HK-2 (cell line): ENCODE measurements at regions not wholly inside any gene's neighbourhood (a gene's known extent, or its start where the extent isn't known, plus 50 kb on each side); places are given as distances from the start of the nearest gene placed in this dataset.
"Not testable (repeated sequence)": the region's sequence is repeated elsewhere in the genome, so short reads cannot be mapped to it uniquely, and the experiment has no call there.

Source experiments
- DNase-seq: peaks from one replicate; pipeline ENCODE4 v3.0.0-alpha.2; 2018; ENCODE audit not compliant: unreplicated experiment

GRCh38 chr3:13248640-13249039 is 171.5 kb downstream of the NUP210 start:
- no peak for DNase-seq

- no peak for DNase-seq
These were observed 172.4 kb upstream of the IQSEC1 start for GRCh38 chr3:13245615-13245978.

GRCh38 chr3:13243586-13243985 is 170.4 kb upstream of the IQSEC1 start:
- DNase-seq = no peak

- DNase-seq = no peak
These were observed 169.1 kb upstream of the IQSEC1 start for GRCh38 chr3:13242364-13242737.

GRCh38 chr3:13241621-13242363 is 168.6 kb upstream of the IQSEC1 start:
- no peak for DNase-seq

- DNase-seq = no peak
These were observed 167.8 kb upstream of the IQSEC1 start for GRCh38 chr3:13240928-13241618.

- DNase-seq = no peak
These were observed 166.2 kb upstream of the IQSEC1 start for GRCh38 chr3:13239467-13239760.

- DNase-seq = no peak
These were observed 165.6 kb upstream of the IQSEC1 start for GRCh38 chr3:13238687-13239466.

- DNase-seq = no peak
These were observed 164.7 kb upstream of the IQSEC1 start for GRCh38 chr3:13237776-13238490.

GRCh38 chr3:13236557-13237173 is 163.4 kb upstream of the IQSEC1 start:
- no peak for DNase-seq

- no peak for DNase-seq
These were observed 162.7 kb upstream of the IQSEC1 start for GRCh38 chr3:13235897-13236296.

GRCh38 chr3:13235079-13235478 is 161.8 kb upstream of the IQSEC1 start:
- DNase-seq = no peak

- DNase-seq = no peak
These were observed 161.4 kb upstream of the IQSEC1 start for GRCh38 chr3:13234666-13235065.

GRCh38 chr3:13233487-13234485 is 160.6 kb upstream of the IQSEC1 start:
- no peak for DNase-seq

- no peak for DNase-seq
These were observed 158.8 kb upstream of the IQSEC1 start for GRCh38 chr3:13231781-13232666.

- DNase-seq = no peak
These were observed 156.2 kb upstream of the IQSEC1 start for GRCh38 chr3:13229273-13229949.

- DNase-seq = no peak
These were observed 155.4 kb upstream of the IQSEC1 start for GRCh38 chr3:13228584-13228983.

- not testable (repeated sequence) for DNase-seq
These were observed 154.9 kb upstream of the IQSEC1 start for GRCh38 chr3:13228169-13228568.
